Aorta (tissue), 5 donors: ENCODE measurements at regions not wholly inside any gene's neighbourhood (a gene's known extent, or its start where the extent isn't known, plus 50 kb on each side); places are given as distances from the start of the nearest gene placed in this dataset.
"Not testable (repeated sequence)": the region's sequence is repeated elsewhere in the genome, so short reads cannot be mapped to it uniquely, and the experiment has no call there.

ENCODE experiments used
- ATAC-seq: fragments of 200-7000 bp; cut with Tn5 transposase; one replicate; pipeline ENCODE4 v1.9.1; 2022; ENCODE audit warnings: moderate library complexity; ENCODE audit not compliant: low FRiP score
- DNase-seq, 2 donors: peaks; one replicate each; pipeline ENCODE4 v3.0.0-alpha.2; 2020
- H3K27ac ChIP-seq, 2 donors: one replicate each; pipeline ENCODE4 v1.5.1; 2013; ENCODE audit warnings: low read length in 2 of 2, mild to moderate bottlenecking in 2 of 2, moderate library complexity in 2 of 2, control low read depth in 1 of 2, inconsistent platforms in 1 of 2, low read depth in 1 of 2
- H3K27me3 ChIP-seq, 2 donors: one replicate each; pipeline ENCODE4 v1.6.1; 2013; ENCODE audit warnings: control low read depth in 1 of 2, low read length in 1 of 2, mild to moderate bottlenecking in 1 of 2, moderate library complexity in 1 of 2; ENCODE audit not compliant: insufficient read depth in 2 of 2, control insufficient read depth in 1 of 2
- H3K36me3 ChIP-seq, 2 donors: one replicate each; pipeline ENCODE4 v1.6.1; 2013; ENCODE audit warnings: control low read depth in 1 of 2, low read length in 1 of 2, mild to moderate bottlenecking in 1 of 2; ENCODE audit not compliant: insufficient read depth in 2 of 2, control insufficient read depth in 1 of 2
- H3K4me1 ChIP-seq, 2 donors: one replicate each; pipeline ENCODE4 v1.6.1; 2013; ENCODE audit warnings: low read length in 2 of 2, control low read depth in 1 of 2, mild to moderate bottlenecking in 1 of 2, moderate library complexity in 1 of 2; ENCODE audit not compliant: insufficient read depth in 2 of 2, control insufficient read depth in 1 of 2
- H3K4me3 ChIP-seq, 2 donors: one replicate each; pipeline ENCODE4 v1.5.1; 2013; ENCODE audit warnings: low read length in 2 of 2, control low read depth in 1 of 2, mild to moderate bottlenecking in 1 of 2
- H3K9me3 ChIP-seq: one replicate; pipeline ENCODE4 v1.6.1; 2013; ENCODE audit warnings: mild to moderate bottlenecking, low read length; ENCODE audit not compliant: control insufficient read depth
- WGBS, 2 donors: extraction: QIAGEN DNeasy Blood & Tissue Kit; methylation state at CpG; one replicate each; pipeline ENCODE4 v1.1.7; 2013; 5-methylcytosine and 5-hydroxymethylcytosine counted together
- intact Hi-C, 2 donors: fragments of 100-400 bp; cut with DNase I; formaldehyde crosslinking; loops; one replicate each; pipeline versions ENCODE4 v1.14.2 to v1.15.0; 2022
- donor health status: healthy with polysubstance abuse.
- donor health status: Bipolar disorder and iron deficiency.
- donor health status: DM: no; HTN: no; CAD: no.
- donor health status: DM: no; HTN: no; CAD: no.
- donor health status: DM: yes; HTN: yes; CAD: no.

- ATAC-seq (no peak), DNase-seq (no peak)
- H3K27ac ChIP-seq = no peak overlapping the region
- no peaks in the 10 kb centered on the region for H3K9me3 ChIP-seq
- H3K36me3 ChIP-seq = no peaks in the 10 kb centered on the region
- intact Hi-C loops = no loop called here
- 94 to 98% methylated on average over 2 of the region's 2 CpGs for WGBS, 2 donors
- no peaks in the 10 kb centered on the region for H3K4me1 ChIP-seq
- no peaks in the 10 kb centered on the region for H3K27me3 ChIP-seq
- H3K4me3 ChIP-seq = no peak overlapping the region
These were observed 257.7 kb downstream of the BTG1 start for GRCh38 chr12:91887957-91888356.

DNA sequence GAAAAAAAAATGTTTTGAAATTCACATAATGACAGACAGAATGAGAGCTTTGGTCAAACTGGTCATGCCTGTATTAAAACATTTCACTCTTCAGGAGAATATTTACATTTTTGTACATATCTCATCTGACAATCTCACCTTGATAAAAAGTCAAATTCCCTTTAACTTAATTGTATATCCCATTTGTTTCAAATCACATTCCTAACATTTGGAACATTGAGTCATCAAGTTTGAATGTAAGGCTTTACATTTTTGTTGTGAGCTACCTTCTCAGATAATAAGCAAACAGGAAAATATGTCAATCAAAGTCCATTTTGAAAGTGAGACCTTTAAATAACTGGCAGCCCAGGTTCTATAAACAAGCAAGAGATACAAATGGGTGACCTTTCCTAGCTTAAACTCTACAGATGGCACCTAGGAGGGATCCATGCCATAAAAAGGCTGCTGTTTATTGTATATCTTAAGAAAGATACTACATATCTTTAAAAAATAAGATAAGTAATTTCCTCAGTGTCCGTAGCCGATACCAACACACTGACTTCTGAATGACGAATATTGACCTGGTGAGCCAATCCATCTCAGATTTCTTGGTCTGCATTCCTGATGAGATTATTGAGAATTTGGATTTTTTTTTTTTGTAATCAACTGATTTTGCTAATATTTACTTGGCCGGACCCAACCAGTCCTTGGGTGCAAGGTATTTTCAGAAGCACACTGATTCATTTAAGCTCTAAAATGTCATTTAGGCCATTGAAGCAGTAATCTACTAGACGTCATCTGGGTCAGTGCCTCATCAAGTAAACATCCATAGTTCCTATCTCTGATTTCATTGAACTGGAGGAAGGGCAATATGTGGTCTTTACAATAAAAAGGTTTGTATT is 259.6 kb downstream of the BTG1 start:
- Histone ChIP-seq H3K4me1 (no peaks in the 10 kb centered on the region), H3K36me3 (no peaks in the 10 kb centered on the region), H3K27me3 (no peaks in the 10 kb centered on the region), H3K27ac (no peak overlapping the region), H3K4me3 (no peak overlapping the region), H3K9me3 (no peaks in the 10 kb centered on the region)
- intact Hi-C loops = no loop called here
- ATAC-seq (no peak), DNase-seq (no peak)
- 85 to 89% methylated on average over 5 of the region's 5 CpGs for WGBS, 2 donors

GRCh38 chr12:91884230-91884629 is 261.4 kb downstream of the BTG1 start:
- H3K36me3 ChIP-seq = no peaks in the 10 kb centered on the region
- 74 to 83% methylated on average over 3 of the region's 3 CpGs for WGBS, 2 donors
- H3K4me3 ChIP-seq = no peak overlapping the region
- no peak overlapping the region for H3K27ac ChIP-seq
- intact Hi-C loops = no loop called here
- H3K27me3 ChIP-seq = no peaks in the 10 kb centered on the region
- no peak for ATAC-seq
- DNase-seq = no peak
- no peaks in the 10 kb centered on the region for H3K4me1 ChIP-seq
- H3K9me3 ChIP-seq = no peaks in the 10 kb centered on the region

DNA sequence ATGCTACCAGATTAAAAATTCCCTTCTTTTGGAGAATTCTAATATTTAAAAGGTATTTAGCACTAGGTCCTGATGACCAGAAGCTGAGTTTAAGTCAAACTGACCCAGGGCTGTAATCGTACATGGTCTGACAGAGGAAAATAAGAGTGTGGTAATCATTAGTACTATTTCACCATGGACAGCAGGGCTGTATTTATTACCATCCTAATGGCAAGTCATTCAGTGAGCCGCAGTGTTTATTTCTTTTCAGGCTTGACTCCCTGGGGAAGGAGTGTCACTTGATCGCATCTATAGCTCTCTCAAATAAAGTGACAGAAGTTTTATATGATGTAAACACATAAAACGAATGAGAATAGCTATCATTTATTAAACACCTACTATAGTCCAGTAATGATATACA is 261.8 kb downstream of the BTG1 start:
- Histone ChIP-seq H3K27ac (no peak overlapping the region), H3K36me3 (no peaks in the 10 kb centered on the region), H3K4me3 (no peak overlapping the region), H3K4me1 (no peaks in the 10 kb centered on the region), H3K27me3 (no peaks in the 10 kb centered on the region), H3K9me3 (no peaks in the 10 kb centered on the region)
- 46 to 55% methylated on average over 4 of the region's 4 CpGs for WGBS, 2 donors
- no peak for ATAC-seq
- DNase-seq = no peak
- intact Hi-C loops = no loop called here

GRCh38 chr12:91882910-91883309 is 262.7 kb downstream of the BTG1 start:
- Histone ChIP-seq H3K27me3 (no peaks in the 10 kb centered on the region), H3K27ac (no peak overlapping the region), H3K4me1 (no peaks in the 10 kb centered on the region), H3K4me3 (no peak overlapping the region), H3K9me3 (no peaks in the 10 kb centered on the region), H3K36me3 (no peaks in the 10 kb centered on the region)
- intact Hi-C loops = no loop called here
- WGBS, 2 donors = 67 to 69% methylated on average over 4 of the region's 4 CpGs
- DNase-seq (no peak), ATAC-seq (no peak)

- Histone ChIP-seq H3K27ac (no peak overlapping the region), H3K4me1 (no peaks in the 10 kb centered on the region), H3K36me3 (no peaks in the 10 kb centered on the region), H3K4me3 (no peak overlapping the region), H3K27me3 (no peaks in the 10 kb centered on the region), H3K9me3 (no peaks in the 10 kb centered on the region)
- ATAC-seq (no peak), DNase-seq (no peak)
- intact Hi-C loops = no loop called here
- WGBS, 2 donors = 91 to 96% methylated on average over 1 of the region's 1 CpG
These were observed 265.1 kb downstream of the BTG1 start for GRCh38 chr12:91880528-91880927.

DNA sequence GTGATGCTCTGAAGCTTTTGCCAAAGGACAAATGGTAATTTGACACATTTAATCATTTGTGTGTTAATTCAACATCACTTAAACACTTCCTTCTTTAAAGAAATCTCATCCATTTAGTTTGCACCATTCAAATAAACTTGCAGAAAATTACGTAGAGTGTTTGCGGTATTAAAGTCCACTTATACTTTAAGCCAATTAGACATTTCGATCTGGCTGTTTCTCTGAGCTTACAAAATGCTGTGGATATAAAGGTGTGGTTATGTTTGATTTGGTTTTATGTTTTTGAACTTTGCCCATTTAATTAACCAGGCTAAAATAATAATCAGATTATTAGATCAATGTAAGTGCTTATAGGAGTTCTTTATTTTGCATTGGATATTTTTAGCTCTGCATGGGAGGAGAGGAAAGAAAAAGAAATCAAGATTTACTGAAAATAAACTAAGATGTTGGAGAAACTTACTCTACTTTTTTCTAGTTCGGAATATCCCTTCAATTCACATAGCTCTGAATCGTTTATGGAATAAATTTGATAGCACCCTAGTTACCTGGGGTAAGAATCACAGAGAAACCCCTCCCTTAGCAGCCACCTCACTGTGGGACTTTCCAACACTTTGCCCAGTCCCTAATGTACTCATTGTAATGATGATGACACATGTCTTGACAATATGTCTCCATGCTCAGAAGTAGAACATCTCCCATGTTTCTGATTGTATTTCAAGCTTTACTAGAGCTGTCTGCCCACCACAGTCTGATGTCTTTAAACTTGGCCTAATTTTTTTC is 268.0 kb downstream of the BTG1 start:
- DNase-seq (no peak), ATAC-seq (no peak)
- Histone ChIP-seq H3K27me3 (no peaks in the 10 kb centered on the region), H3K36me3 (no peaks in the 10 kb centered on the region), H3K4me1 (no peaks in the 10 kb centered on the region), H3K4me3 (no peak overlapping the region), H3K27ac (no peak overlapping the region), H3K9me3 (no peaks in the 10 kb centered on the region)
- 83 to 85% methylated on average over 5 of the region's 5 CpGs for WGBS, 2 donors
- intact Hi-C loops = no loop called here

- DNase-seq (peak in 1 of 2 donors; percentile 76), ATAC-seq (peak; percentile 50)
- Histone ChIP-seq H3K4me1 (no peaks in the 10 kb centered on the region), H3K4me3 (no peak overlapping the region), H3K9me3 (no peaks in the 10 kb centered on the region), H3K36me3 (no peaks in the 10 kb centered on the region), H3K27me3 (no peaks in the 10 kb centered on the region), H3K27ac (no peak overlapping the region)
- intact Hi-C loops = no loop called here
- 33 to 36% methylated on average over 3 of the region's 3 CpGs for WGBS, 2 donors
These were observed 268.6 kb downstream of the BTG1 start for GRCh38 chr12:91877022-91877421.

GRCh38 chr12:91875671-91876070 is 270.0 kb downstream of the BTG1 start:
- intact Hi-C loops, H3K4me1 ChIP-seq, H3K27ac ChIP-seq, H3K36me3 ChIP-seq, ATAC-seq, H3K4me3 ChIP-seq, H3K9me3 ChIP-seq, DNase-seq, H3K27me3 ChIP-seq: not testable (repeated sequence)
- 92% methylated on average over 3 of the region's 3 CpGs for WGBS, 2 donors
